Bronchial epithelial cell (primary cell): ENCODE measurements at regions not wholly inside any gene's neighbourhood (a gene's known extent, or its start where the extent isn't known, plus 50 kb on each side); places are given as distances from the start of the nearest gene placed in this dataset.

Experiments used
- DNase-seq: peaks from one replicate; pipeline ENCODE4 v3.0.0-alpha.2; 2010; ENCODE audit warnings: low read depth
- FAIRE-seq: peaks from 2 replicates; lab custom pipeline; 2011; peaks lifted over from hg19 to GRCh38; lab: Jason Lieb, UNC
- H3K27me3 ChIP-seq: 2 replicates; pipeline ENCODE4 v1.5.1; 2011; ENCODE audit warnings: low read length; ENCODE audit not compliant: control insufficient read depth, insufficient read depth
- H3K36me3 ChIP-seq: 2 replicates; pipeline ENCODE4 v1.5.1; 2011; ENCODE audit warnings: low read length; ENCODE audit not compliant: control insufficient read depth, insufficient read depth
- H3K4me3 ChIP-seq: 2 replicates; pipeline ENCODE4 v1.5.1; 2011; ENCODE audit warnings: mild to moderate bottlenecking, low read depth, low read length, control low read depth
- CTCF ChIP-seq: IDR thresholded peaks from 2 replicates; pipeline ENCODE4 v1.5.1; 2011; ENCODE audit warnings: mild to moderate bottlenecking, moderate library complexity, low read length, control low read depth, inconsistent platforms; ENCODE audit not compliant: insufficient read depth, severe bottlenecking

- Histone ChIP-seq H3K4me3 (no peak overlapping the region), H3K36me3 (no peaks in the 10 kb centered on the region), H3K27me3 (no peaks in the 10 kb centered on the region)
- DNase-seq = peak; percentile 72
- no peak for TF ChIP-seq CTCF
- FAIRE-seq = no peak
Observed at GRCh38 chr3:117553461-117553860, 843.9 kb downstream of the TUSC7 start.

- DNase-seq (no peak), FAIRE-seq (no peak)
- TF ChIP-seq CTCF = no peak
Observed at GRCh38 chr3:117556646-117557407, 847.2 kb downstream of the TUSC7 start.

GRCh38 chr3:117557464-117558090, 848.0 kb downstream of the TUSC7 start:
- no peak for TF ChIP-seq CTCF
- no peaks in the 10 kb centered on the region for H3K36me3 ChIP-seq
- FAIRE-seq (no peak), DNase-seq (no peak)
- no peaks in the 10 kb centered on the region for H3K27me3 ChIP-seq
- no peak overlapping the region for H3K4me3 ChIP-seq

More at GRCh38 chr3:117556646-117557407, 847.2 kb downstream of the TUSC7 start:
- H3K4me3 ChIP-seq = no peak overlapping the region
- H3K36me3 ChIP-seq = no peaks in the 10 kb centered on the region
- H3K27me3 ChIP-seq = no peaks in the 10 kb centered on the region

- FAIRE-seq = no peak
Observed at GRCh38 chr3:117558681-117559080, 849.1 kb downstream of the TUSC7 start.

GRCh38 chr3:117562000-117562399, 852.4 kb downstream of the TUSC7 start:
- H3K27me3 ChIP-seq = no peaks in the 10 kb centered on the region
- FAIRE-seq (no peak), DNase-seq (no peak)
- no peak for TF ChIP-seq CTCF
- no peaks in the 10 kb centered on the region for H3K36me3 ChIP-seq
- no peak overlapping the region for H3K4me3 ChIP-seq

More at GRCh38 chr3:117558681-117559080, 849.1 kb downstream of the TUSC7 start:
- no peak for TF ChIP-seq CTCF
- no peak for DNase-seq
- no peaks in the 10 kb centered on the region for H3K27me3 ChIP-seq
- no peak overlapping the region for H3K4me3 ChIP-seq
- H3K36me3 ChIP-seq = no peaks in the 10 kb centered on the region
